Body of pancreas (tissue), 4 donors: ENCODE measurements at regions not wholly inside any gene's neighbourhood (a gene's known extent, or its start where the extent isn't known, plus 50 kb on each side); places are given as distances from the start of the nearest gene placed in this dataset.
A peak's percentile ranks its signal among the peaks of the same experiment; 100 is the strongest.

Experiments
- ATAC-seq: fragments of 150-250 bp; one replicate; pipeline ENCODE4 v1.9.1; 2016
- DNase-seq, 4 donors: peaks; one replicate each; pipeline ENCODE4 v3.0.0-alpha.2; 2019
- H3K27ac ChIP-seq, 4 donors: fragments of 200-600 bp; sonication (generic); 1 replicate in 3 of 4; 2 replicates in 1 of 4; pipeline versions ENCODE4 v1.5.1 to v1.6.1; 2016 to 2019; ENCODE audit warnings: mild to moderate bottlenecking in 1 of 4, mixed read lengths in 1 of 4, moderate library complexity in 1 of 4
- H3K27me3 ChIP-seq, 2 donors: fragments of 200-600 bp; sonication (generic); one replicate each; pipeline ENCODE4 v1.6.0; 2016; ENCODE audit warnings: mild to moderate bottlenecking in 1 of 2
- H3K36me3 ChIP-seq, 2 donors: fragments of 200-600 bp; sonication (generic); replicated peaks in 1 of 2; 2 replicates each; pipeline ENCODE4 v1.5.1; 2016; ENCODE audit warnings: low read depth in 2 of 2; ENCODE audit not compliant: insufficient read depth in 1 of 2
- H3K4me1 ChIP-seq: fragments of 200-600 bp; sonication (generic); one replicate; pipeline ENCODE4 v1.6.0; 2016
- H3K4me3 ChIP-seq, 2 donors: fragments of 200-600 bp; sonication (generic); 1 replicate in 1 of 2; 2 replicates in 1 of 2; pipeline ENCODE4 v1.5.1; 2016 to 2019
- H3K9me3 ChIP-seq, 3 donors: fragments of 200-600 bp; sonication (generic); 1 replicate in 2 of 3; 2 replicates in 1 of 3; pipeline ENCODE4 v1.5.1; 2016
- POLR2A ChIP-seq, 3 donors: fragments of 450-650 bp; IDR thresholded peaks; one replicate each; pipeline ENCODE4 v1.6.1; 2016; ENCODE audit warnings: antibody characterized with exemption in 3 of 3, mild to moderate bottlenecking in 2 of 3
- WGBS, 2 donors: methylation state at CpG; one replicate each; pipeline ENCODE4 v1.1.5; 2017; 5-methylcytosine and 5-hydroxymethylcytosine counted together
- intact Hi-C: fragments of 100-400 bp; cut with DNase I; formaldehyde crosslinking; loops from one replicate; pipeline ENCODE4 v1.15.1; 2023
- TF ChIP-seq, protein P1 (sequence below), 7 experiments: fragments of 450-650 bp in 4 of 7; fragments of 200-600 bp in 3 of 7; sonication (generic) in 3 of 7; IDR thresholded peaks; one replicate each; pipeline ENCODE4 v1.5.1; 2016 to 2019; ENCODE audit warnings: antibody characterized with exemption in 7 of 7

DNA sequence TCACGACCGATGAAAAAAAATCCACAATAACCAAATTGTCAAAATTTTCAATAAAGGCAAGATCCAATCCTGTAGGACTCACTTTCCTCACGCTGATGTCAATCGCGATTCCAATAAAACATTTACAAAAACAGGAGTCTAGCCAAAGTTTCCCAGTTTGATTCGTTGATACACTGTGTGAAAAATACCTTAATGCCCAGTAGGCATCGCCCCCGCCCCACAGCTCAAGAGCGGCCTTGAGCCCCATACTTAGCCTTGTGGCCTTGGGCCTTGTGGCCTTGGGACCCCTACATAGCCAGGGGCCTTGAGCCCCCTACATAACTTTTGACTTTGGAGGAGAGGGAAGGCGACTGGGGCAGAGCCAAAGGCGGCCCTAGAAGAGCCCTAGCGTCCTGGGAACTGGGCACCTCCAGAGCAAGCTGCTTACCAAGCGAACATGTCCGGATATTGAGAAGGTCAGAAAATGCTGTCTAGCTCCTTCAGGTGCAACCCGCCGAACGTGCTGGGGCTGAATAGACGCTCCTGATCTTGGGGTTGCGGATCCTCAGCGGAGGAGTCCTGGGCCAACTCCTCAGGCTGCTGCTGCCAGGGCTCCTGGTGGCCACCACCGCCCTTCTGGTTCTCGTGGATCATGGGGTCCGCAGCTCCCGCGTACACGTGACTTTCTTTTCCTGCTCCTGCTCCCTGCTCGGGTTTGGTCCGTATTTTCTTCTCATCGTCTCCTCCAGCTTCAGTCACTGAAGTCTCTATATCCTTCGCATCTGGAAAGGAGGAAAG, 62.9 kb downstream of the RHOXF2B start:
- H3K36me3 ChIP-seq: no peaks in the 10 kb centered on the region
- intact Hi-C loops: no loop called here
- DNase-seq (peak; percentile 19 to 53 (median 32)), ATAC-seq (peak; percentile 37)
- TF ChIP-seq, protein P1, sequence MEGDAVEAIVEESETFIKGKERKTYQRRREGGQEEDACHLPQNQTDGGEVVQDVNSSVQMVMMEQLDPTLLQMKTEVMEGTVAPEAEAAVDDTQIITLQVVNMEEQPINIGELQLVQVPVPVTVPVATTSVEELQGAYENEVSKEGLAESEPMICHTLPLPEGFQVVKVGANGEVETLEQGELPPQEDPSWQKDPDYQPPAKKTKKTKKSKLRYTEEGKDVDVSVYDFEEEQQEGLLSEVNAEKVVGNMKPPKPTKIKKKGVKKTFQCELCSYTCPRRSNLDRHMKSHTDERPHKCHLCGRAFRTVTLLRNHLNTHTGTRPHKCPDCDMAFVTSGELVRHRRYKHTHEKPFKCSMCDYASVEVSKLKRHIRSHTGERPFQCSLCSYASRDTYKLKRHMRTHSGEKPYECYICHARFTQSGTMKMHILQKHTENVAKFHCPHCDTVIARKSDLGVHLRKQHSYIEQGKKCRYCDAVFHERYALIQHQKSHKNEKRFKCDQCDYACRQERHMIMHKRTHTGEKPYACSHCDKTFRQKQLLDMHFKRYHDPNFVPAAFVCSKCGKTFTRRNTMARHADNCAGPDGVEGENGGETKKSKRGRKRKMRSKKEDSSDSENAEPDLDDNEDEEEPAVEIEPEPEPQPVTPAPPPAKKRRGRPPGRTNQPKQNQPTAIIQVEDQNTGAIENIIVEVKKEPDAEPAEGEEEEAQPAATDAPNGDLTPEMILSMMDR (IDR thresholded peaks at IDR 0.05): no peak
- TF ChIP-seq POLR2A (IDR thresholded peaks at IDR 0.05): peak in 1 of 3 donors; percentile 16
- H3K27ac ChIP-seq: peak overlapping the region in 3 of 4 donors; percentile 25 to 79 (median 69)
- no peaks in the 10 kb centered on the region for H3K27me3 ChIP-seq
- peak overlapping the region in 1 of 2 donors; percentile 34 for H3K4me3 ChIP-seq
- H3K9me3 ChIP-seq: no peaks in the 10 kb centered on the region
- H3K4me1 ChIP-seq: peaks cover 8% of the 10 kb centered on the region
- 9 to 28% methylated on average over 7 to 30 of the region's 30 CpGs for WGBS, 2 donors

GRCh38 chrX:120001787-120002186, 58.2 kb upstream of the NKAP start:
- TF ChIP-seq POLR2A (IDR thresholded peaks at IDR 0.05): no peak
- TF ChIP-seq, protein P1 (IDR thresholded peaks at IDR 0.05): no peak
- Histone ChIP-seq H3K36me3 (no peaks in the 10 kb centered on the region), H3K27me3 (no peaks in the 10 kb centered on the region), H3K4me1 (no peaks in the 10 kb centered on the region), H3K9me3 (no peaks in the 10 kb centered on the region), H3K27ac (no peak overlapping the region), H3K4me3 (no peak overlapping the region)
- WGBS, 2 donors: 66 to 83% methylated on average over 5 to 6 of the region's 6 CpGs
- DNase-seq (no peak), ATAC-seq (no peak)
- intact Hi-C loops: no loop called here

DNA sequence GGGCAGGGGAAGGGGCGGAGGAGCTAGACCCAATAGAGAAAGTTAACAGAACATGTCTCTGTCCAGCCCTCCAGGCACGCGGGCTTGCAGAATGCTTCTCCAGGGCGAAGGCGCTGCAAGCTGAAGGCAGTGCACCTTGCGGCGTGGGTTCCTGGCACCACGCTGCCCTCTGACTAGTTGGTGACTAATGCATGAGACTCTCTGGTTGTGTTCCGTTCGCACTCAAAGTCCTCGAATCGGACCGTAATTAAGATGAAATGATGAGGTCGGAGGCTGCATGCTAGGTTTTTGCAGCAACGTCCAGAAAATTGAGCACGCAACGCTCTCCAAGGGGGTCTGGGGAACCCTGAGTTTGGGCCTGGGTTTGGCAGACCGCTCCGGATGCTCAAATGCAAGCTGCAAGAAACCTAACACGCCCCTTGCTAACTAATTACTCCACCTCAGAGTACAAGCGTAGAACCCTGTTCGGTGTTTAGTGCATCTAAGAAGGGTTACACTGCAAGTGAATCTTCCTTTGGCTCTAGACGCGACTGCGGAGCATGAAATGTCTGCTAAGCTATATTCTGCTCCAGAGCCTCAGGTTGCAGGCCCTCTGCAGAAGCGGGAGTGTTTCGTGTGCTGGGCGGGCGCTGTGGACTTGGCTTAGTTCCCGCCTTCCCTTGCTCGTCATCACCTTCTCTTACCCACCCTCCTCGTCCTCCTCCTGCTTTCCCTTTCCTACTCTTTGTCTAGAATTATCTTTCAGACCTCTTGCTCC, 57.1 kb upstream of the NKAP start:
- TF ChIP-seq, protein P1 (IDR thresholded peaks at IDR 0.05): no peak
- TF ChIP-seq POLR2A (IDR thresholded peaks at IDR 0.05): no peak
- WGBS, 2 donors: 47 to 61% methylated on average over 17 to 23 of the region's 32 CpGs
- DNase-seq (no peak), ATAC-seq (no peak)
- intact Hi-C loops: no loop called here
- Histone ChIP-seq H3K4me1 (no peaks in the 10 kb centered on the region), H3K27ac (no peak overlapping the region), H3K36me3 (no peaks in the 10 kb centered on the region), H3K4me3 (no peak overlapping the region), H3K9me3 (no peaks in the 10 kb centered on the region), H3K27me3 (no peaks in the 10 kb centered on the region)

DNA sequence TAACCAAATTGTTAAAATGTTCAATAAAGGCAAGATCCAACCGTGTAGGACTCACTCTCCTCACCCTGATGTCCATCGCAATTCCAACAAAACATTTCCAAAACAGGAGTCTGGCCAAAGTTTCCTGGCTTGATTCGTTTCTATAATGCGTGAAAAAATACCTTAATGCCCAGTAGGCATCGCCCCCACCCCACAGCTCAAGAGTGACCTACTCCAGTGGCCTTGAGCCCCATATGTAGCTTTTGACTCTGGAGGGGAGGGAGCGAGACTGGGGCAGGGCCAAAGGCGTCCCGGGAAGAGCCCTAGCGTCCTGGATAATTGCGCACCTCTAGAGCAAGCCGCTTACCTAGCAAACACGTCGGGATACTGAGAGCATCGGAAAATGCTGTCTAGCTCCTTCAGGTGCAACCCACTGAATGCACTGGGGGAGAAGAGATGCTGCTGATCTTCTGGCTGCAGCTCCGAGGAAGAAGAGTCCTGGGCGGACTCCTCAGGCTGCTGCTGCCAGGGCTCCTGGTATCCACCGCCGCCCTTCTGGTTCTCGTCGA, 55.6 kb upstream of the NKAP start:
- Histone ChIP-seq H3K36me3 (no peaks in the 10 kb centered on the region), H3K27ac (no peak overlapping the region), H3K9me3 (no peaks in the 10 kb centered on the region), H3K27me3 (no peaks in the 10 kb centered on the region), H3K4me1 (no peaks in the 10 kb centered on the region), H3K4me3 (no peak overlapping the region)
- intact Hi-C loops: no loop called here
- no peak for ATAC-seq
- no peak for TF ChIP-seq POLR2A (IDR thresholded peaks at IDR 0.05)
- TF ChIP-seq, protein P1 (IDR thresholded peaks at IDR 0.05): no peak
- 37 to 49% methylated on average over 3 to 14 of the region's 20 CpGs for WGBS, 2 donors
- no peak for DNase-seq
